ENCODE measurements at regions not wholly inside any gene's neighbourhood (a gene's known extent, or its start where the extent isn't known, plus 50 kb on each side); places are given as distances from the start of the nearest gene placed in this dataset.

DNA sequence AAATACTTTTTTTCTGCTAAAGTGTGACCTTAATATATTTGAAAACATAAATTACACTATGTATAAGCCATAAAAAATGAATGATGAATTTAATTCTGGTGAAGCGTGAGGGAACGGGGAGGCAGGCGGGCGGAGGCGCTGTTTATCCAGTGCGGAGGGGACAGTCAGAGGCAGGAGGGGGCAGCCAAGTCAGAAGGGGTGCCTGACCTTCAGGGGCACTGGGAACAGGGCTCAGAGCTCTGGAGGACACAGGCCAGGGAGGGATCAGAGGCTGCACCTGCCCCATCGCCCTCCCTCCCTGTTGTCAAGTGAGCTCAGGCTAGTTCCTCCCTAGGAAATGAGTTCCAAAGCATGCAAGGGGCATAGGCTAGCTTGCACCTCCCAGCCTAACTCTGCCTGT is 82.0 kb upstream of the CASZ1 start:
- Histone ChIP-seq H4K20me1 (ENCODE audit: control insufficient read depth, insufficient read depth) (no peaks in the 10 kb centered on the region), H3K36me3 (ENCODE audit: control insufficient read depth in 2 of 2, insufficient read depth in 2 of 2, low read length in 1 of 2) (no peaks in the 10 kb centered on the region), H3K4me3 (no peak overlapping the region), H3K9ac (ENCODE audit: control insufficient read depth, insufficient read depth, low read length) (no peak overlapping the region), H2AFZ (ENCODE audit: control insufficient read depth, low read depth, low read length) (no peak overlapping the region), H3K4me1 (ENCODE audit: control insufficient read depth, insufficient read depth, low read length) (no peaks in the 10 kb centered on the region), H3K27me3 (replicated peaks in 1 of 2; ENCODE audit: control insufficient read depth in 2 of 2, insufficient read depth in 2 of 2, low read length in 1 of 2) (no peaks in the 10 kb centered on the region; a peak in 2 of 4 replicates), H3K9me3 (replicated peaks; ENCODE audit: control insufficient read depth, insufficient read depth, low read length) (no peaks in the 10 kb centered on the region), H3K4me2 (ENCODE audit: control insufficient read depth, insufficient read depth) (no peak overlapping the region), H3K27ac (ENCODE audit: control insufficient read depth, insufficient read depth) (no peak overlapping the region), H3K79me2 (ENCODE audit: control insufficient read depth, insufficient read depth, low read length) (no peaks in the 10 kb centered on the region)
- POLR2A ChIA-PET, result no interaction called here
- in situ Hi-C loops (cut with MboI) (no loop called here), intact Hi-C loops (cut with micrococcal nuclease; ENCODE audit: unreplicated experiment) (no loop called here)
- RAD21 ChIA-PET (ENCODE audit: unreplicated experiment), result no interaction called here
- no peak for ATAC-seq
- no TSS peak for BruUV-seq (replicated peaks)
- SMC1A ChIA-PET (ENCODE audit: uncharacterized antibody, unreplicated experiment), result interaction anchor here (1.3 kb wide), 1 partner anchor 164 kb away, joined by 3 read pairs; no protein-coding TSS in a partner anchor
- FAIRE-seq, result no peak
- CTCF ChIA-PET, result no interaction called here
- TF ChIP-seq DPF2 (IDR thresholded peaks at IDR 0.05) (no peak), STAT1 (conservative IDR thresholded peaks at IDR 0.05) (no peak), ZNF24 (IDR thresholded peaks at IDR 0.05) (no peak)
- TF ChIP-seq, protein P1, sequence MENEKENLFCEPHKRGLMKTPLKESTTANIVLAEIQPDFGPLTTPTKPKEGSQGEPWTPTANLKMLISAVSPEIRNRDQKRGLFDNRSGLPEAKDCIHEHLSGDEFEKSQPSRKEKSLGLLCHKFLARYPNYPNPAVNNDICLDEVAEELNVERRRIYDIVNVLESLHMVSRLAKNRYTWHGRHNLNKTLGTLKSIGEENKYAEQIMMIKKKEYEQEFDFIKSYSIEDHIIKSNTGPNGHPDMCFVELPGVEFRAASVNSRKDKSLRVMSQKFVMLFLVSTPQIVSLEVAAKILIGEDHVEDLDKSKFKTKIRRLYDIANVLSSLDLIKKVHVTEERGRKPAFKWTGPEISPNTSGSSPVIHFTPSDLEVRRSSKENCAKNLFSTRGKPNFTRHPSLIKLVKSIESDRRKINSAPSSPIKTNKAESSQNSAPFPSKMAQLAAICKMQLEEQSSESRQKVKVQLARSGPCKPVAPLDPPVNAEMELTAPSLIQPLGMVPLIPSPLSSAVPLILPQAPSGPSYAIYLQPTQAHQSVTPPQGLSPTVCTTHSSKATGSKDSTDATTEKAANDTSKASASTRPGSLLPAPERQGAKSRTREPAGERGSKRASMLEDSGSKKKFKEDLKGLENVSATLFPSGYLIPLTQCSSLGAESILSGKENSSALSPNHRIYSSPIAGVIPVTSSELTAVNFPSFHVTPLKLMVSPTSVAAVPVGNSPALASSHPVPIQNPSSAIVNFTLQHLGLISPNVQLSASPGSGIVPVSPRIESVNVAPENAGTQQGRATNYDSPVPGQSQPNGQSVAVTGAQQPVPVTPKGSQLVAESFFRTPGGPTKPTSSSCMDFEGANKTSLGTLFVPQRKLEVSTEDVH (IDR thresholded peaks at IDR 0.05; ENCODE audit: low read depth, partially characterized antibody), result no peak
- 78% methylated on average over 7 of the region's 7 CpGs for WGBS (ENCODE audit: insufficient coverage, insufficient replicate concordance, low lambda C conversion rate, missing lambda C conversion rate)
- no peak for DNase-seq (ENCODE audit: low read depth, low spot score)

DNA sequence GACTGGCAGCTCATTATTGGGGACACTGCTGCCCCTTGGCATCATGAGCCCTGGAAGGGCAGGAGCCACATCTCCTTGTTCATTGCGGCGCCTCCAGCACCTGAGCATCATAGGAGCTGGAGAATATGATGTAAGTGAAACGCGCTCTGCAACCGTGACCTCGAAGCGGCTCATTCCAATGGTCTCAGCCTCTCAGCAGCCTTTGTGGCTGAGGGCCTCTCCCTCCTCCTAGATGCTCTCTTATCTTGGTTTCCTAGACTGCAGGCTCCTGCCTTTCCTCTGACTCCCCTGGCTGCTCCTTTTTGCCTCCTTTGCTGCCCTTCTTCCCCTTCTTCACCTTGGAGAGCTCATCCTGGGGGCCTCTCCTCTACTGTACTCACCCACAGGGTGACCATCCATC is 83.6 kb upstream of the CASZ1 start:
- intact Hi-C loops (cut with micrococcal nuclease; ENCODE audit: unreplicated experiment) (no loop called here), in situ Hi-C loops (cut with MboI) (no loop called here)
- Histone ChIP-seq H3K9ac (ENCODE audit: control insufficient read depth, insufficient read depth, low read length) (no peak overlapping the region), H3K79me2 (ENCODE audit: control insufficient read depth, insufficient read depth, low read length) (no peaks in the 10 kb centered on the region), H3K4me1 (ENCODE audit: control insufficient read depth, insufficient read depth, low read length) (no peaks in the 10 kb centered on the region), H4K20me1 (ENCODE audit: control insufficient read depth, insufficient read depth) (no peaks in the 10 kb centered on the region), H3K27ac (ENCODE audit: control insufficient read depth, insufficient read depth) (no peak overlapping the region), H3K36me3 (ENCODE audit: control insufficient read depth in 2 of 2, insufficient read depth in 2 of 2, low read length in 1 of 2) (no peaks in the 10 kb centered on the region), H2AFZ (ENCODE audit: control insufficient read depth, low read depth, low read length) (no peak overlapping the region), H3K9me3 (replicated peaks; ENCODE audit: control insufficient read depth, insufficient read depth, low read length) (no peaks in the 10 kb centered on the region), H3K27me3 (replicated peaks in 1 of 2; ENCODE audit: control insufficient read depth in 2 of 2, insufficient read depth in 2 of 2, low read length in 1 of 2) (no peaks in the 10 kb centered on the region; a peak in 2 of 4 replicates), H3K4me2 (ENCODE audit: control insufficient read depth, insufficient read depth) (no peak overlapping the region), H3K4me3 (no peak overlapping the region)
- no TSS peak for BruUV-seq (replicated peaks)
- CTCF ChIA-PET, result interaction anchor here (2.0 kb wide), 1 partner anchor 30 kb away, joined by 6 read pairs; no protein-coding TSS in a partner anchor
- ATAC-seq (no peak), DNase-seq (ENCODE audit: low read depth, low spot score) (no peak), FAIRE-seq (no peak)
- POLR2A ChIA-PET, result no interaction called here
- RAD21 ChIA-PET (ENCODE audit: unreplicated experiment), result interaction anchor here (1.4 kb wide), 1 partner anchor 30 kb away, joined by 3 read pairs; no protein-coding TSS in a partner anchor
- SMC1A ChIA-PET (ENCODE audit: uncharacterized antibody, unreplicated experiment), result no interaction called here
- 85% methylated on average over 7 of the region's 7 CpGs for WGBS (ENCODE audit: insufficient coverage, insufficient replicate concordance, low lambda C conversion rate, missing lambda C conversion rate)
- TF ChIP-seq ATF7 (IDR thresholded peaks at IDR 0.05; ENCODE audit: low read depth), result no peak
- TF ChIP-seq, protein P2, sequence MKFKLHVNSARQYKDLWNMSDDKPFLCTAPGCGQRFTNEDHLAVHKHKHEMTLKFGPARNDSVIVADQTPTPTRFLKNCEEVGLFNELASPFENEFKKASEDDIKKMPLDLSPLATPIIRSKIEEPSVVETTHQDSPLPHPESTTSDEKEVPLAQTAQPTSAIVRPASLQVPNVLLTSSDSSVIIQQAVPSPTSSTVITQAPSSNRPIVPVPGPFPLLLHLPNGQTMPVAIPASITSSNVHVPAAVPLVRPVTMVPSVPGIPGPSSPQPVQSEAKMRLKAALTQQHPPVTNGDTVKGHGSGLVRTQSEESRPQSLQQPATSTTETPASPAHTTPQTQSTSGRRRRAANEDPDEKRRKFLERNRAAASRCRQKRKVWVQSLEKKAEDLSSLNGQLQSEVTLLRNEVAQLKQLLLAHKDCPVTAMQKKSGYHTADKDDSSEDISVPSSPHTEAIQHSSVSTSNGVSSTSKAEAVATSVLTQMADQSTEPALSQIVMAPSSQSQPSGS (IDR thresholded peaks at IDR 0.05; ENCODE audit: low read length), result no peak
- no peak for TF ChIP-seq SIN3A (IDR thresholded peaks at IDR 0.05; ENCODE audit: low read depth, low read length)
- TF ChIP-seq CBFB (IDR thresholded peaks at IDR 0.05; ENCODE audit: low read depth), result no peak
- TF ChIP-seq, protein P3, sequence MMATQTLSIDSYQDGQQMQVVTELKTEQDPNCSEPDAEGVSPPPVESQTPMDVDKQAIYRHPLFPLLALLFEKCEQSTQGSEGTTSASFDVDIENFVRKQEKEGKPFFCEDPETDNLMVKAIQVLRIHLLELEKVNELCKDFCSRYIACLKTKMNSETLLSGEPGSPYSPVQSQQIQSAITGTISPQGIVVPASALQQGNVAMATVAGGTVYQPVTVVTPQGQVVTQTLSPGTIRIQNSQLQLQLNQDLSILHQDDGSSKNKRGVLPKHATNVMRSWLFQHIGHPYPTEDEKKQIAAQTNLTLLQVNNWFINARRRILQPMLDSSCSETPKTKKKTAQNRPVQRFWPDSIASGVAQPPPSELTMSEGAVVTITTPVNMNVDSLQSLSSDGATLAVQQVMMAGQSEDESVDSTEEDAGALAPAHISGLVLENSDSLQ (IDR thresholded peaks at IDR 0.05), result no peak
- TF ChIP-seq, protein P4, sequence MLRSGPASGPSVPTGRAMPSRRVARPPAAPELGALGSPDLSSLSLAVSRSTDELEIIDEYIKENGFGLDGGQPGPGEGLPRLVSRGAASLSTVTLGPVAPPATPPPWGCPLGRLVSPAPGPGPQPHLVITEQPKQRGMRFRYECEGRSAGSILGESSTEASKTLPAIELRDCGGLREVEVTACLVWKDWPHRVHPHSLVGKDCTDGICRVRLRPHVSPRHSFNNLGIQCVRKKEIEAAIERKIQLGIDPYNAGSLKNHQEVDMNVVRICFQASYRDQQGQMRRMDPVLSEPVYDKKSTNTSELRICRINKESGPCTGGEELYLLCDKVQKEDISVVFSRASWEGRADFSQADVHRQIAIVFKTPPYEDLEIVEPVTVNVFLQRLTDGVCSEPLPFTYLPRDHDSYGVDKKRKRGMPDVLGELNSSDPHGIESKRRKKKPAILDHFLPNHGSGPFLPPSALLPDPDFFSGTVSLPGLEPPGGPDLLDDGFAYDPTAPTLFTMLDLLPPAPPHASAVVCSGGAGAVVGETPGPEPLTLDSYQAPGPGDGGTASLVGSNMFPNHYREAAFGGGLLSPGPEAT (IDR thresholded peaks at IDR 0.05; ENCODE audit: low read depth), result no peak
- no peak for TF ChIP-seq CBX3 (IDR thresholded peaks at IDR 0.05; ENCODE audit: borderline replicate concordance, low read depth)

Data from GM12878 (cell line).